Spleen (tissue), 11 donors: ENCODE measurements at regions not wholly inside any gene's neighbourhood (a gene's known extent, or its start where the extent isn't known, plus 50 kb on each side); places are given as distances from the start of the nearest gene placed in this dataset.

ENCODE experiments used
- DNase-seq: peaks from one replicate; pipeline ENCODE4 v3.0.0-alpha.2; 2020
- H3K27ac ChIP-seq, 8 donors: fragments of 200-600 bp; sonication (generic) in 7 of 8; 1 replicate in 4 of 8; 2 replicates in 4 of 8; pipeline versions ENCODE4 v1.5.0 to v1.8.0; 2016 to 2021; ENCODE audit warnings: inconsistent platforms in 4 of 8, mild to moderate bottlenecking in 4 of 8, moderate library complexity in 1 of 8
- H3K27me3 ChIP-seq, 7 donors: fragments of 200-600 bp; sonication (generic) in 6 of 7; replicated peaks in 1 of 7; 1 replicate in 4 of 7; 2 replicates in 3 of 7; pipeline versions ENCODE4 v1.5.0 to v1.8.0; 2016 to 2021; ENCODE audit warnings: inconsistent platforms in 3 of 7, mild to moderate bottlenecking in 1 of 7
- H3K36me3 ChIP-seq, 6 donors: fragments of 200-600 bp; sonication (generic) in 5 of 6; 1 replicate in 4 of 6; 2 replicates in 2 of 6; pipeline versions ENCODE4 v1.5.0 to v1.8.0; 2016 to 2021; ENCODE audit warnings: inconsistent platforms in 2 of 6
- H3K4me1 ChIP-seq, 6 donors: fragments of 200-600 bp; sonication (generic) in 5 of 6; 1 replicate in 3 of 6; 2 replicates in 3 of 6; pipeline versions ENCODE4 v1.5.0 to v1.8.0; 2016 to 2021; ENCODE audit warnings: inconsistent platforms in 3 of 6
- H3K4me3 ChIP-seq, 8 donors: fragments of 200-600 bp; sonication (generic) in 7 of 8; 1 replicate in 4 of 8; 2 replicates in 4 of 8; pipeline versions ENCODE4 v1.5.0 to v1.8.0; 2016 to 2021; ENCODE audit warnings: inconsistent platforms in 4 of 8, mild to moderate bottlenecking in 4 of 8, moderate library complexity in 2 of 8
- H3K9me3 ChIP-seq, 8 donors: fragments of 200-600 bp; sonication (generic) in 7 of 8; 1 replicate in 4 of 8; 2 replicates in 4 of 8; pipeline versions ENCODE4 v1.5.0 to v1.8.0; 2016 to 2021; ENCODE audit warnings: inconsistent platforms in 4 of 8
- POLR2A ChIP-seq, 3 donors: fragments of 450-650 bp; IDR thresholded peaks; one replicate each; pipeline ENCODE4 v1.5.1; 2017; ENCODE audit warnings: antibody characterized with exemption in 3 of 3, mild to moderate bottlenecking in 1 of 3
- POLR2AphosphoS5 ChIP-seq, 3 donors: sonication (generic); formaldehyde crosslinking; IDR thresholded peaks; one replicate each; pipeline ENCODE4 v1.5.1; 2017; ENCODE audit warnings: antibody characterized with exemption in 3 of 3
- WGBS, 5 donors: extraction: QIAGEN DNeasy Blood & Tissue Kit in 3 of 5; methylation state at CpG; one replicate each; pipeline versions ENCODE4 v1.1.5 to v1.1.7; 2013 to 2018; 5-methylcytosine and 5-hydroxymethylcytosine counted together
- intact Hi-C: fragments of 100-400 bp; cut with DNase I; formaldehyde crosslinking; loops from one replicate; pipeline ENCODE4 v1.15.0; 2023; ENCODE audit warnings: low total_unique reads
- TF ChIP-seq, protein P1 (sequence below), 11 experiments: fragments of 200-600 bp in 7 of 11; fragments of 450-650 bp in 4 of 11; sonication (generic) in 4 of 11; IDR thresholded peaks in 8 of 11; conservative IDR thresholded peaks in 3 of 11; 1 replicate in 7 of 11; 2 replicates in 4 of 11; pipeline versions ENCODE4 v1.4.0 to v1.8.0; 2016 to 2021; ENCODE audit warnings: antibody characterized with exemption in 11 of 11, inconsistent platforms in 4 of 11, mild to moderate bottlenecking in 1 of 11
- donor health status: healthy with polysubstance abuse.
- donor health status: DM: no; HTN: no; CAD: no; lungs with moderate emphysema.
- donor health status: DM: no; HTN: no; CAD: no.
- donor health status: Bipolar disorder and iron deficiency.
- donor health status: healthy.
- donor health status: DM: no; HTN: no; CAD: no.
- donor health status: DM: yes; HTN: yes; CAD: no.

DNA sequence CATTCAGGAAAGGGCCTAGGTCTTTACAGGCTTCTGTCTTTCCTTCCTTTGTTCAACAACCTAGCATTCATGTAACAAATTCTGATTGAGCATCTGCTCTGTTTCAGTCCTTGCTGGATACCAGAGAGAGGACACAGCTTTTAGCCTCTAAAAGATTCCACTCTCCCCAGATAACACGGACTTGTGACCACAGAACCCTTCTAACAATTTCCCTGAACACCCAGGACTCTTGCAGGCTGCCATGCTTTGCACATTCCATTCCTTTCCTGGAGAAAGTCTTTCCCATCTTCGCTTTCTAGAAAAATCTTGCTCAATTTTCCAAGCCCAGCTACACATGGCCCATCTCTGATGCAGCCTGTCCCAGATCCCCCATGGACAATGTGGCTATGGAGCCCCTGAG lies 310.9 kb downstream of the ACTL7B start:
- Histone ChIP-seq H3K27me3 (no peaks in the 10 kb centered on the region), H3K9me3 (no peaks in the 10 kb centered on the region), H3K4me3 (no peak overlapping the region), H3K36me3 (no peaks in the 10 kb centered on the region), H3K27ac (no peak overlapping the region), H3K4me1 (no peaks in the 10 kb centered on the region)
- intact Hi-C loops = no loop called here
- TF ChIP-seq POLR2A (IDR thresholded peaks at IDR 0.05) (no peak), POLR2AphosphoS5 (IDR thresholded peaks at IDR 0.05) (no peak)
- TF ChIP-seq, protein P1, sequence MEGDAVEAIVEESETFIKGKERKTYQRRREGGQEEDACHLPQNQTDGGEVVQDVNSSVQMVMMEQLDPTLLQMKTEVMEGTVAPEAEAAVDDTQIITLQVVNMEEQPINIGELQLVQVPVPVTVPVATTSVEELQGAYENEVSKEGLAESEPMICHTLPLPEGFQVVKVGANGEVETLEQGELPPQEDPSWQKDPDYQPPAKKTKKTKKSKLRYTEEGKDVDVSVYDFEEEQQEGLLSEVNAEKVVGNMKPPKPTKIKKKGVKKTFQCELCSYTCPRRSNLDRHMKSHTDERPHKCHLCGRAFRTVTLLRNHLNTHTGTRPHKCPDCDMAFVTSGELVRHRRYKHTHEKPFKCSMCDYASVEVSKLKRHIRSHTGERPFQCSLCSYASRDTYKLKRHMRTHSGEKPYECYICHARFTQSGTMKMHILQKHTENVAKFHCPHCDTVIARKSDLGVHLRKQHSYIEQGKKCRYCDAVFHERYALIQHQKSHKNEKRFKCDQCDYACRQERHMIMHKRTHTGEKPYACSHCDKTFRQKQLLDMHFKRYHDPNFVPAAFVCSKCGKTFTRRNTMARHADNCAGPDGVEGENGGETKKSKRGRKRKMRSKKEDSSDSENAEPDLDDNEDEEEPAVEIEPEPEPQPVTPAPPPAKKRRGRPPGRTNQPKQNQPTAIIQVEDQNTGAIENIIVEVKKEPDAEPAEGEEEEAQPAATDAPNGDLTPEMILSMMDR (IDR thresholded peaks at IDR 0.05 in 8 of 11, conservative IDR thresholded peaks at IDR 0.05 in 3 of 11) = no peak
- no peak for DNase-seq
- 76 to 89% (median 77%) methylated on average over 2 of the region's 2 CpGs for WGBS, 5 donors

DNA sequence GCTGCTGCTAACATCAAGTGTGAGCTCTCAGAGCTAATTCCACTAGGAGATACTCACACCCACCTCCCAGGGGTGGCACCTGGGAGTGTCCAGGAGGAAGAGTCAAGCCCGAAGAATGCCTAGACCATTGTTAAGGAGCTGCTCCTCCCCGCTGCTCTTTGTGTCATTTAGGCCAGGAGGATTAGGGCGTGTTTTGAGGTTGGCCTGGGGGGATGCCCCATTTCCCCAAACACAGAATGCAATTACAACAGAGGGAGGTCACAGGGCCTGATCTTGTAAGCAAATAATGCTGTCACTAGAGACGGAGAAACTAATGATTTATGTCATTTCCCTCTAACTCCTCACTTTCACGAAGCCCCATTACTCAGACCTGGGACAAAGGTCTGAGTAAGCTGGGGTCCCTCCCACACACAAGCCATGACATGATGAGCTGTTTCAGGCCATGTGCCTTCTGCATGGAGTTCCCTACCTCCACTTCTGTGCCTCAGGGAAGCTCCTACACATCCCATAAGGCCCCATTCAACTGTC lies 312.5 kb downstream of the ACTL7B start:
- H3K27ac ChIP-seq = no peak overlapping the region
- 69 to 81% (median 75%) methylated on average over 5 of the region's 5 CpGs for WGBS, 5 donors
- H3K9me3 ChIP-seq = no peaks in the 10 kb centered on the region
- intact Hi-C loops = no loop called here
- H3K36me3 ChIP-seq = no peaks in the 10 kb centered on the region
- no peak for TF ChIP-seq POLR2A (IDR thresholded peaks at IDR 0.05)
- TF ChIP-seq, protein P1 (IDR thresholded peaks at IDR 0.05 in 8 of 11, conservative IDR thresholded peaks at IDR 0.05 in 3 of 11) = no peak
- no peak for TF ChIP-seq POLR2AphosphoS5 (IDR thresholded peaks at IDR 0.05)
- H3K4me1 ChIP-seq = no peaks in the 10 kb centered on the region
- no peak for DNase-seq
- H3K4me3 ChIP-seq = no peak overlapping the region
- H3K27me3 ChIP-seq = no peaks in the 10 kb centered on the region

DNA sequence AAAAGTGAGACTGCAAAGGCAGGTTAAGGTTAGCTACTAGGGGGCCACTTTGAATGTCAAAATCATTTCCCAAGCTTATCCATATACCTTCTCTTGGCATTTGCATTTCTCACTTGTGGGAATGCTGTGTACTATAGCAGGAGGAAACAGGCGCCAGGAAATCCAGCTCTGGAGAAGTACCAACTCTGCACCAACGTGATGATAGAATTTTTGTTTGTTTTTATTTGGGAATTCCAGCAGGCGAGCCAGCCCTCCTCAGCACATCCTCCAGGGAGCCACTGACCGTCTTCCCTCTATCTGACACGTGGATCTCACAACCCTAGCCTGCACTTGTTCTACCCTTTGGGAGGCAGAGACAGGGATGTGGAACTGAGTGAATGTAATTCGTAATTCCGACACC lies 318.0 kb downstream of the ACTL7B start:
- H3K27ac ChIP-seq = no peak overlapping the region
- no peaks in the 10 kb centered on the region for H3K36me3 ChIP-seq
- no peak overlapping the region for H3K4me3 ChIP-seq
- WGBS, 5 donors = 69 to 87% (median 80%) methylated on average over 7 of the region's 7 CpGs
- TF ChIP-seq, protein P1 (IDR thresholded peaks at IDR 0.05 in 8 of 11, conservative IDR thresholded peaks at IDR 0.05 in 3 of 11) = no peak
- TF ChIP-seq POLR2AphosphoS5 (IDR thresholded peaks at IDR 0.05) (no peak), POLR2A (IDR thresholded peaks at IDR 0.05) (no peak)
- H3K27me3 ChIP-seq = no peaks in the 10 kb centered on the region
- intact Hi-C loops = no loop called here
- H3K4me1 ChIP-seq = no peaks in the 10 kb centered on the region
- H3K9me3 ChIP-seq = peaks cover 0 to 3% (median 0%) of the 10 kb centered on the region in 8 donors
- DNase-seq = no peak

GRCh38 chr9:108536836-108537601 lies 318.8 kb downstream of the ACTL7B start:
- no peaks in the 10 kb centered on the region for H3K4me1 ChIP-seq
- DNase-seq = no peak
- no peak overlapping the region for H3K27ac ChIP-seq
- H3K36me3 ChIP-seq = no peaks in the 10 kb centered on the region
- no peaks in the 10 kb centered on the region for H3K27me3 ChIP-seq
- peaks cover 0 to 3% (median 0%) of the 10 kb centered on the region in 8 donors for H3K9me3 ChIP-seq
- intact Hi-C loops = no loop called here
- no peak overlapping the region for H3K4me3 ChIP-seq
- TF ChIP-seq POLR2AphosphoS5 (IDR thresholded peaks at IDR 0.05) = no peak
- TF ChIP-seq, protein P1 (IDR thresholded peaks at IDR 0.05 in 8 of 11, conservative IDR thresholded peaks at IDR 0.05 in 3 of 11) = no peak
- TF ChIP-seq POLR2A (IDR thresholded peaks at IDR 0.05) = no peak
- 87 to 93% (median 90%) methylated on average over 2 of the region's 2 CpGs for WGBS, 5 donors
